Right cardiac atrium (tissue), 5 donors: ENCODE measurements at regions not wholly inside any gene's neighbourhood (a gene's known extent, or its start where the extent isn't known, plus 50 kb on each side); places are given as distances from the start of the nearest gene placed in this dataset.
"Not testable (repeated sequence)": the region's sequence is repeated elsewhere in the genome, so short reads cannot be mapped to it uniquely, and the experiment has no call there.

Source experiments
- ATAC-seq, 2 donors: fragments of 200-7000 bp; cut with Tn5 transposase; one replicate each; pipeline versions ENCODE4 v1.8.0 to v1.9.1; 2020; ENCODE audit warnings: moderate library complexity in 2 of 2, mild to moderate bottlenecking in 1 of 2
- DNase-seq, 3 donors: peaks; one replicate each; pipeline ENCODE4 v3.0.0-alpha.2; 2020
- H3K27ac ChIP-seq: one replicate; pipeline ENCODE4 v1.5.1; 2013; ENCODE audit warnings: mild to moderate bottlenecking, low read length, control low read depth, moderate library complexity
- H3K27me3 ChIP-seq: one replicate; pipeline ENCODE4 v1.6.1; 2013; ENCODE audit not compliant: control insufficient read depth, insufficient read depth
- H3K4me1 ChIP-seq: one replicate; pipeline ENCODE4 v1.6.1; 2013; ENCODE audit warnings: low read length; ENCODE audit not compliant: control insufficient read depth, insufficient read depth
- H3K4me3 ChIP-seq: one replicate; pipeline ENCODE4 v1.5.1; 2013; ENCODE audit warnings: low read length, control low read depth
- H3K9me3 ChIP-seq: one replicate; pipeline ENCODE4 v1.6.1; 2013; ENCODE audit warnings: low read length; ENCODE audit not compliant: control insufficient read depth
- WGBS: extraction: QIAGEN DNeasy Blood & Tissue Kit; methylation state at CpG from one replicate; pipeline ENCODE4 v1.1.7; 2013; 5-methylcytosine and 5-hydroxymethylcytosine counted together
- intact Hi-C, 4 donors: fragments of 100-400 bp; cut with DNase I; formaldehyde crosslinking; loops; one replicate each; pipeline versions ENCODE4 v1.11.0 to v1.14.0; 2022 to 2023
- donor health status: healthy with polysubstance abuse.
- donor health status: DM: no; HTN: yes; CAD: no.
- donor health status: DM: no; HTN: no; CAD: no.
- donor health status: DM: no; HTN: yes; CAD: no; lungs with severe emphysema.
- donor health status: DM: yes; HTN: yes; CAD: no.

DNA sequence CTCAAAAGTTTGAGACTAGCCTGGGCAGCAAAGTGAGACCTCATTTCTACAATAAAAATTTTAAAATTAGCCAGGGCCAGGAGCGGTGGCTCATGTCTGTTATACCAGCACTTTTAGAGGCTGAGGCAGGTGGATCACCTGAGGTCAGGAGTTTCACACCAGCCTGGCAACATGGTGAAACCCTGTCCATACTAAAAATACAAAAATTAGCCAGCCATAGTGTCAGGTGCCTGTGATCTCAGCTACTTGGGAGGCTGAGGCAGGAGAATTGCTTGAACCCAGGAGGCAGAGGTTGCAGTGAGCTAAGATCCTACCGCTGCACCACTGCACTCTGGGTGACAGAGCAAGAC is 85.1 kb upstream of the MAP4 start:
- DNase-seq, H3K27me3 ChIP-seq, H3K4me1 ChIP-seq, intact Hi-C loops, H3K9me3 ChIP-seq, ATAC-seq, H3K27ac ChIP-seq, H3K4me3 ChIP-seq: not testable (repeated sequence)
- 96% methylated on average over 2 of the region's 2 CpGs for WGBS

DNA sequence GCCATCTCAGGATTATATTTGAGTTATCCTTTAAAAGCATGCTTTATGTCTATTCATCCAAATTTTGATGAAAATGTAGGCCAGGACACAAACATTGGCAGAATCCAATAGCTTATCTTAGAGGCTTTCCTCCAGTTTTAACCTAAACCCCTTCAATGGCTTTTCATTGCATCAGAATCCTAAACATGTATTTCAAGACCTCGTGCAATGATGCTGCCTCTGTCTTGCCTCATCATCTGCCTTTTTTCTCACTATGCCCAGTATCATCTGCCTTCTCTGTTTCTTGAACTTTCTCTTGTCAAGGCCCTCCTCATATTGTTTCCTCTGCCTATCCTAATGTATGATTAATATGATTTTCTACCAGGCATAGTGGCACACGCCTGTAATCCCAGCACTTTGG is 76.1 kb upstream of the MAP4 start:
- Histone ChIP-seq H3K4me3 (no peak overlapping the region), H3K27ac (no peak overlapping the region), H3K9me3 (no peaks in the 10 kb centered on the region), H3K4me1 (no peaks in the 10 kb centered on the region), H3K27me3 (no peaks in the 10 kb centered on the region)
- intact Hi-C loops: loop anchor here in 1 of 4 donors (10.0 kb wide), 1 partner anchor 53 kb away; no protein-coding TSS in a partner anchor
- 38% methylated on average over 2 of the region's 2 CpGs for WGBS
- DNase-seq (no peak), ATAC-seq (no peak)

DNA sequence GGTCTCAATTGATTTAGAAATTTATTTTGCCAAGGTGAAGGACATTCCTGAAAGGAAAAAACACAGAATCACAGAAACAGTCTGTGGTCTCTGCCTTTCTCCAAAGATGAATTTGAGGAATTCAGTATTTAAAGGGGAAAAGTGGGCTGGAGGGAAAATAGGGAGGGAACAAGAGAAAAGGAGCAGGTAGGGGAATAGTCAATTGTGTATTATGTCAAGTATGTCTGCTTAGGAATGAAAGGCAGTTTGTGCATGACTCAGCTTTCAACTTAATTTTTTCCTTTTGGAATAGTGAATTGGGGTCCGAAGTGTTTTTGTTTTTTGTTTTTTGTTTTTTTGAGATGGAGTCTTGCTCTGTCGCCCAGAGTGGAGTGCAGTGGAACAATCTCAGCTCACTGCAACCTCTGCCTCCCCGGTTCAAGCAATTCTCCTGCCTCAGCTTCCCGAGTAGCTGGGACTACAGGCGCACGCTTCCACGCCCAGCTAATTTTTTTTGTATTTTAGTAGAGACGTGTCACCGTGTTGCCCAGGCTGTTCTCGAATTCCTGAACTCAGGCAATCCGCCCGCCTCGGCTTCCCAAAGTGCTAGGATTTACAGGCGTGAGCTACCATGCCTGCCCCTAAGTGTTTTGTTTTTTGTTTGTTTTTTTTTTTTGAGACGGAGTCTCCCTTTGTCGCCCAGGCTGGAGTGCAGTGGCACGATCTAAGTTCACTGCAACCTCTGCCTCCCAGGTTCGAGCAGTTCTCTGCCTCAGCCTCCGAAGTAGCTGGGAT is 74.1 kb upstream of the MAP4 start:
- DNase-seq: peak in 1 of 3 donors; percentile 28

DNA sequence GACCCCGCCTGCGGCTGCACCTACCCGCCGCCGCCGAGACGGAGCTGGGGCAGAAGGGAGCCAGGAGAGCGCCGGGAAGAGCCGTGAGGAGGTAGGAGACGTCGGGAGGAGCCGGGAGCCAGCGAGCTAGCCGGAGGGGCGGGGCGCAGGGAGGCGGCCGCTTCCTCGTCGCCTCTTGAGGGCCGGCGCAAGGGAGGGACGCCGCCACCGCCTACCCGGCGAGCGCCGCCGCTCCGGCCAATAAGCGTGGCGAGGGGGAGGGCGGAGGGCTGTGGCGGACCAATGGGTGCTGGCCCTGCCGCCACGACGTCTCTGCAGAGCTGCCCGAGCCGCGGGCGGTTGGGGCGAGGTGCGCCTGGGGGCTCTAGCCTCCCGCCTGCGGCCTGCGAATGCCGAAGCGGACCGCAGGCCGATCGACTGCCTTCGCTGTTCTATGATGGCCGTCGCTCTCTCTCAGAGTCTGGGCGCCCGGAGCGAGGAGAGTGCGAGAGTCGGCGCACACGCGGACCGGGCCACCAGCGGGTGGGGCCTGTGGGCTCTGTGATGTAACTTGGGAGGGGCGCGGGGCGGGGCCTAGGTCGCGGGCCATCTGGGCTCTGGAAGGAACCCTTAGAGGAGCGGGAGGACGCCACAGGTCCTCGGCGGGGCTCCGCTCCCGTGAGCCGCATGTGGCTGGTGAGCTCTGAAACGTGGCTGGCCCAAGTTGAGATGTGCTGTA is 72.7 kb upstream of the MAP4 start:
- peak; percentile 97 for ATAC-seq
- peak overlapping the region; percentile 99 for H3K27ac ChIP-seq
- H3K4me3 ChIP-seq: peak overlapping the region; percentile 75
- intact Hi-C loops: loop anchor here in 1 of 4 donors (5.0 kb wide), 1 partner anchor 72 kb away; the partner anchor contains the start of gene MAP4
- no peaks in the 10 kb centered on the region for H3K9me3 ChIP-seq
- peak; percentile 98 to 99 (median 99) for DNase-seq
- under 1% methylated on average over 79 of the region's 79 CpGs for WGBS
- H3K27me3 ChIP-seq: no peaks in the 10 kb centered on the region
- no peaks in the 10 kb centered on the region for H3K4me1 ChIP-seq

More for the DNA sequence above, 74.1 kb upstream of the MAP4 start:
- H3K27ac ChIP-seq: no peak overlapping the region
- 94% methylated on average over 19 of the region's 19 CpGs for WGBS
- H3K4me1 ChIP-seq: no peaks in the 10 kb centered on the region
- ATAC-seq: no peak
- intact Hi-C loops: loop anchor here in 1 of 4 donors (10.0 kb wide), 1 partner anchor 54 kb away; no protein-coding TSS in a partner anchor
- H3K27me3 ChIP-seq: no peaks in the 10 kb centered on the region
- no peaks in the 10 kb centered on the region for H3K9me3 ChIP-seq
- H3K4me3 ChIP-seq: no peak overlapping the region

DNA sequence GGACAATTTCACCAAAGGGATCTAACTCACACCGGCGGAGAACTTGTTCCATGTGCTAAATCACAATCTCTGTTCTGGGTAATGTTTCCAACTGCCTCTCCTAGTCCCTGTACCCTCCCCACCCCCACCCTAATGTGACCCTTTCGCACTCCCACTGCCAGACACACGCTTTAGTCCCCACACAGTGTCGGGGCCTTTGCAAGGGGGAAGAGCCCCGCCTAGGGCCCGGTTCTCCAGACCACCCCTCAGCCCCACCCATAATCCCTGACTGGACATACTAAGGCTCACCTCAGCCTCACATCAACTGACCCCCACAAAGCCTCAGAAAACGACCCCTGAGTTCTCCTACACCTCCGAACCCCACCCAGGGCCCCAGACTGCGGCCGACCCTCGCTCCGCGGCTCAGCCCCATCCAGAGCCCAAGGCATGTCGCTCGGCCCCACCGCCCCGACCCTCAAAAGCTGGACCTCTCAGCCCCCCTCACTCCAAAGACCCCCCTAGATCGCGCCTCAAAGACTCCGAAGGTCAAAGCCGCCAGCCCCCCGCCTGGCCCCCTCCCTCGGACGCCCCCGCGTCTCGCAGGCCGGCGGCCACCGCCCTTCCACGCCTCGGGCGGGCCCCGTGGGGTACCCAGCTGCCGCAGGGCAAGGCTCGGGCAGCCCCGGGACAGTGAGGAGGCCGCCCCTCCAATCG is 72.0 kb upstream of the MAP4 start:
- WGBS: under 1% methylated on average over 40 of the region's 40 CpGs
- H3K27me3 ChIP-seq: no peaks in the 10 kb centered on the region
- ATAC-seq (peak; percentile 15 to 28), DNase-seq (no peak)
- H3K9me3 ChIP-seq: no peaks in the 10 kb centered on the region
- no peaks in the 10 kb centered on the region for H3K4me1 ChIP-seq
- intact Hi-C loops: loop anchor here in 1 of 4 donors (5.0 kb wide), 1 partner anchor 71 kb away; the partner anchor contains the start of gene MAP4
- H3K27ac ChIP-seq: peak overlapping the region; percentile 91
- peak overlapping the region; percentile 75 for H3K4me3 ChIP-seq

DNA sequence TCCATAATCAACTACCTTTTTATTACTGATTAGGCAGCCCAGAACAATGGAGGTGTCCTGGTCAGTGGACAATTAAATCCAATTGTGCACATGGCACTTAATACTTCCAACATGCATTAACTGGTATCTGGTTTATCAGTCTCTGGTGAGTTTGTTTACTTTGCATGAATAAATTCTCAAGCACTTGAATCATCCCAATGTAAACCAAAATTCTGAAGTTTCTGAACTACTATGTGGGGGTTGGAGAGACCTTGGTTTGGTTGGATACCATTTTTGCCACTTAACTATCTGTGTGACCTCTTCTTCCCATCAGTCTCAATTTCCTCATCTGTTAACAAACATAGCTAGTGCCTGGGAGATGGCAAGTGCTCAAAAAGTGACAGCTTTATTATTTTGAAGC is 70.5 kb upstream of the MAP4 start:
- peaks cover 3% of the 10 kb centered on the region for H3K4me1 ChIP-seq

DNA sequence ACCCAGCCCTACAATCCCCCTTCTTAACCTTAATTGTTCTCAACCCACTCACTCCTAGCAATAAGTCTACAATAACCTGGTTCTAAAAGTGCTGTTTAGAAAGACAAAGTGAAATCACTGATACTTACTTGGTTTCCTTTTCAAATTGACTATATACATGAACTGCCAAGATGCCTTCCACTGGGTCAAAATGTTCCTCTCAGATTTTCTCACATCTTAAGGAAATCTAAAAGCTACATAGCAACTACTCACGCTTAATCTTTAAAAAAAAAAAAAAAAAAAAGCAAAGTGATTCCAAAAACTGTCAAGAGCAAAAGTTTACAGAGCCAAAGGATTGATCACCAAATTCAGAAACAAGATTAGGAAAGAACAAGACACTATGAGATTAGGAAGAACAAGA is 68.7 kb upstream of the MAP4 start:
- Histone ChIP-seq H3K4me1 (peaks cover 4% of the 10 kb centered on the region), H3K27ac (no peak overlapping the region), H3K9me3 (no peaks in the 10 kb centered on the region), H3K27me3 (no peaks in the 10 kb centered on the region), H3K4me3 (no peak overlapping the region)
- DNase-seq (no peak), ATAC-seq (no peak)
- intact Hi-C loops: loop anchor here in 1 of 4 donors (5.0 kb wide), 1 partner anchor 68 kb away; the partner anchor contains the start of gene MAP4
- WGBS: 46% methylated on average over 1 of the region's 1 CpG

More for the DNA sequence above, 70.5 kb upstream of the MAP4 start:
- DNase-seq (no peak), ATAC-seq (no peak)
- intact Hi-C loops: loop anchor here in 1 of 4 donors (5.0 kb wide), 1 partner anchor 69 kb away; the partner anchor contains the start of gene MAP4
- H3K4me3 ChIP-seq: peak overlapping the region; percentile 75
- H3K9me3 ChIP-seq: no peaks in the 10 kb centered on the region
- no peaks in the 10 kb centered on the region for H3K27me3 ChIP-seq
- H3K27ac ChIP-seq: peak overlapping the region; percentile 69

DNA sequence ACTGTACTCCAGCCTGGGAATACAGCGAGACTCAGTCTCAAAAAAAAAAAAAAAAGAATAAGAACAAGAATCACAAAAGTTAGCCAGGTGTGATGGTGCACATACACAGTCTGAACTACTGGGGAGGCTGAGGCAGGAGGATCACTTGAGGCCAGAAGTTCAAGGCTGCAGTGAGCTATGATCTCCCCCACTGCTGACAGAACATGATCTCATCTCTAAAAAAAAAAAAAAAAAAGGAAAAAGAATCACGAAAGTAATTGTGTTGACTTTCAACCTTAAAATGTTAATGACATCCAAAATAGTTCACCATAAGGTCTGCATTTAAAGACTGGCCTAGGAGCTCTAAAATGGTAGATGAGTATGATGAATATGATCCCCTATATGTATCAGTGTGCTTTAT is 68.0 kb upstream of the MAP4 start:
- H3K27me3 ChIP-seq: no peaks in the 10 kb centered on the region
- ATAC-seq (no peak), DNase-seq (no peak)
- intact Hi-C loops: no loop called here
- no peak overlapping the region for H3K27ac ChIP-seq
- no peaks in the 10 kb centered on the region for H3K9me3 ChIP-seq
- WGBS: 55% methylated on average over 2 of the region's 2 CpGs
- H3K4me1 ChIP-seq: peaks cover 4% of the 10 kb centered on the region
- H3K4me3 ChIP-seq: no peak overlapping the region

DNA sequence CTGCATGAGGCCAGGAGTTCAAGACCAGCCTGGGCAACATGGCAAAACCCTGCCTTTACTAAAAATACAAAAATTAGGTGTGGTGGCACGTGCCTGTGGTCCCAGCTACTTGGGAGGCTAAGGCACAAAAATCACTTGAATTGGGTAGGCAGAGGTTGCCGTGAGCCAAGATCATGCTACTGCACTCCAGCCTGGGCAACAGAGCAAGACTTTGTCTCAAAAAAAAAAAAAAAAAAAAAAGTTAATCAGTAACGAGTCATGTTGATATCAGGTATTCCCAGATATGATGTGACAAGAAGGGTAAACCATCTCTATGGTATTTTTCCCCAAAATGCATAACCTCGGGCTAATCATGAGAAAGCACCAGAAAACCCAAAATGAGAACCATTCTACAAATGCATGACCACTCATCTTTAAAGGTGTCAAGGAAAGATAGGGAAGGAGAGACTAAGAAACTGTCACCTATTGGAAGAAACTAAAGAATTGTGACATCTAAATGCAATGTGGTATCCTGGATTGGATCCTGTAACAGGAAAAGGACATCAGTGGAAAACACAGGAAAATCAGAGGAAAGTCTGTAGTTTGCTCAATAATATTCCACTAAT is 66.5 kb upstream of the MAP4 start:
- H3K27me3 ChIP-seq: no peaks in the 10 kb centered on the region
- 77% methylated on average over 4 of the region's 4 CpGs for WGBS
- H3K9me3 ChIP-seq: no peaks in the 10 kb centered on the region
- intact Hi-C loops: no loop called here
- DNase-seq (no peak), ATAC-seq (no peak)
- peaks cover 7% of the 10 kb centered on the region for H3K4me1 ChIP-seq
- peak overlapping the region; percentile 37 for H3K27ac ChIP-seq
- no peak overlapping the region for H3K4me3 ChIP-seq

DNA sequence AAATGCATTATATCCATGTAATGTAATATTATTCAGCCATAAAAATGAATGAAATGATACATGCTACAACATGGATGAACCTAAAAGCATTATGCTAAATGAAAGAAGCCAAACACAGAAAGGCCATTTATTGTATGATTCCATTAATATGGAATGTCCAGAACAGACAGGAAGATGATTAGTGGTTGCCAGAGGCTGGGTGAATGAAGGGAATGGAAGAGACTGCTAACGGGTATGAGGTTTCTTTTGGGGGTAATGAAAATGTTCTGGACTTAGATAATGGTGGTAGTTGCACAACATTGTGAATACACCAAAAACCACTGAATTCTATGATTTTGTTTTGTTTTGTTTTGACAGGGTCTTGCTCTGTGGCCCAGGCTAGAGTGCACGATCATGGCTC is 61.6 kb upstream of the MAP4 start:
- intact Hi-C loops: no loop called here
- peak in 1 of 2 donors; percentile 50 for ATAC-seq
- Histone ChIP-seq H3K27ac (no peak overlapping the region), H3K4me3 (no peak overlapping the region), H3K9me3 (no peaks in the 10 kb centered on the region), H3K4me1 (peaks cover 7% of the 10 kb centered on the region), H3K27me3 (no peaks in the 10 kb centered on the region)
- no peak for DNase-seq
- 44% methylated on average over 2 of the region's 2 CpGs for WGBS
